HG03571 (cell line): ENCODE measurements at regions not wholly inside any gene's neighbourhood (a gene's known extent, or its start where the extent isn't known, plus 50 kb on each side); places are given as distances from the start of the nearest gene placed in this dataset.

Source experiments
- ATAC-seq: cut with Tn5 transposase; IDR thresholded peaks from one replicate; pipeline ENCODE4 v1.9.1; 2021; ENCODE audit not compliant: unreplicated experiment

DNA sequence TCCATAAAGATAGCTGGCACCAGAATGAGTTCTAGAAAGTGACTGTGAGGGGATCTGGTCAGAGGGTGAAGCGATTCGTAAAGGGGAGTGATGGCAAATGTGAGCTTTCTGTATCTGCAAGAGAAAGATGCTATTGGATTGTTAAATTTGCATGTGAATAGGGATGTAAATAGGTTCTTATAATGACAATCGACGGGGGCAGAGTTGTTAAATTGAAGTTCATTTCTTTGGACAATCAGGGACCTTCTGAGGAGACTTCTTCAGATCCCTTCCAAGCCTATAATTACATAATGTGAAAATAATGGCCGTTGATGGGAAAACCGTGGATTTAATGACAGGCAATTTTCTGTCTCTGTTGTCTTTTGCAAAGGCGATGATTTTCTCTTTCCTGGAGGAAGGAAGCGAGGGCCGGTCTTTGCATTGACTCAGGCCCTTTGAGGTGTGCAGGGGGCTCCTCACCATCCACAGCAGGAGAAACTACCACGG lies 52.2 kb upstream of the TMEM18 start:
- ATAC-seq, result no peak

DNA sequence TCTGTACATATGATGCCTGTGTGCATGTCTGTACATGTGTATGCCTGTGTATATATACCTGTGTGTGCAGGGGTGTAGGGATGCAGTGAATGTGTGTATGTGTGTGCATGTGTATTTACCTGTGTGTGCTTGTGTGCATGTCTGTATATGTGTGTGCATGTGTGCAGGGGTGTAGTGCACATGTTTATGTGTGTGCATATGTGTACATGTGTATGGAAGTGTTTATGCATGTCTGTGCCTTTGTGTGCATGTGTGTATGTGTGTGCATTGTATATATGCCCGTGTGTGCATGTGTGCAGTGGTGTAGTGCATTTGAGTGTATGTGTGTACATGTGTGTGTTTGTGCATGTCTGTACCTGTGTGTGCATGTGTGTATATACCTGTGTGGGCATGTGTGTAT lies 51.0 kb upstream of the TMEM18 start:
- ATAC-seq, result no peak

DNA sequence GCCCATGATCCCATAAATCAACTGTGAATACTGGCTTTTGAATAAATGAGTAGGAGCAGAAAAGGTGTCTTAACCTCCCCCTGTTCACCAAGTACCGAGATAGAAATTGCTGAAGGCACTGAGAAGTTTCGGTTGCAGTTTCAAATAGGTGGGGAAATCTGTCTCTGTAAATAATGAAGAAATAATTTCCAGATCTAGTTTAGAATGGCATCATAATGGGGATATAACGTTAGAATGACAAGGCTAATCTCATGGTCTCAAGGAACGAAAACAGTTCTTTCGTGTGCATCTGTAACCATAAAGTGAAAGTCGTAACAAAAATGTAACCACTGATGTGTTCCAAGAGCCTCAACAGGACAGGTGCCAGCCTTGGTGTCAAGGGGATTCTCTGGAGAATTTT lies 49.9 kb upstream of the TMEM18 start:
- peak; percentile 86 for ATAC-seq
